ENCODE measurements at regions not wholly inside any gene's neighbourhood (a gene's known extent, or its start where the extent isn't known, plus 50 kb on each side); places are given as distances from the start of the nearest gene placed in this dataset.

DNA sequence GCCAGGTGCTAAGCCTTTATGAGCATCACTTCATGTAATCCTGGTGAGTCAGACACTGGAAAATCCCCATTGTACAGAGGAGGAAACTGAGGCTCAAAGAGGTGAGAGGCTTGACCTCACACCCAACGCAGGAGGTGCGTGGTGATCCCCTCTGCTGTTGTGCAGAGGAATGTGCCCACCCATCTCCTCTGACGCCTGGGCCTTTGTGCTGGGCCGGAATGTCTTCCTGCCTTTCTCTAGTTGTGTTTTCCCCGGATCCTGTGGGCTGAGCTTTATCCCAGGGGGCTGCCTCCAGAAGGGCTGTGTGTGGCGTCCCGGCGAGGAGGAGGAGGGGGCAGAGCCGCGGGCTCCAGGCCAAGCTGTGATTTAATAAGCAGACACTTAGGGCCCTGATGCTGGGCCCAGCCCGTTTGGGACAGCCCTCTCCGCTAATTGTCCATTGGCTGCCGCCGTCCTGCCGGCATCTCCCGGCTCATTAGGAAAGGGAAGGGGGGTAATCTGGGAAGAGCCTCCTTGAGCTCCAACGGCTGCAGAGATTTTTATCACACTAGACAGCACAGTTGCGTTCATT is 653.6 kb downstream of the MED13L start:
- no peak for TF ChIP-seq EGR1 (IDR thresholded peaks at IDR 0.05)
- no peak for TF ChIP-seq YY1 (IDR thresholded peaks at IDR 0.05; ENCODE audit: low read depth)
